ENCODE measurements at regions not wholly inside any gene's neighbourhood (a gene's known extent, or its start where the extent isn't known, plus 50 kb on each side); places are given as distances from the start of the nearest gene placed in this dataset.

GRCh38 chr5:174998131-174998730, 273.8 kb downstream of the MSX2 start:
- H3K9me1 ChIP-seq (ENCODE audit: insufficient read depth, low read length), result no peaks in the 10 kb centered on the region
- H3K4ac ChIP-seq (ENCODE audit: low read depth, low read length), result no peak overlapping the region
- no peak overlapping the region for H3K18ac ChIP-seq (ENCODE audit: low read depth, low read length)
- TF ChIP-seq CEBPB (IDR thresholded peaks at IDR 0.05; ENCODE audit: low read depth, low read length) (no peak), MAFK (IDR thresholded peaks at IDR 0.05; ENCODE audit: low read depth, low read length) (peak; percentile 47; the same call in 1 of the 2 replicates), ELK1 (IDR thresholded peaks at IDR 0.05; ENCODE audit: borderline replicate concordance, low read depth, low read length) (no peak)
- no peak overlapping the region for H3K56ac ChIP-seq (ENCODE audit: extremely low read depth, insufficient read depth, low read length)
- H2AK9ac ChIP-seq (replicated peaks; ENCODE audit: low read depth, low read length, poor library complexity), result no peak overlapping the region
- no CpG with 5 or more reads among the region's 5 CpGs for WGBS, 2 experiments (ENCODE audit: extremely low coverage in 2 of 2, insufficient read length in 1 of 2)
- no peak overlapping the region for H3K9ac ChIP-seq (ENCODE audit: low read depth, low read length)
- in situ Hi-C loops (cut with MboI; ENCODE audit: low sequenced_read_pairs), result no loop called here
- ATAC-seq (ENCODE audit: low read depth) (no peak), DNase-seq (no peak)
- no peak overlapping the region for H4K91ac ChIP-seq (ENCODE audit: insufficient read depth, low read depth, low read length)
- no peak overlapping the region for H2AFZ ChIP-seq (replicated peaks; ENCODE audit: low read length, poor library complexity)
- H3K79me1 ChIP-seq (ENCODE audit: low read depth in 1 of 2, low read length in 2 of 2), result no peaks in the 10 kb centered on the region
- intact Hi-C loops (cut with micrococcal nuclease), result no loop called here
- H3K27me3 ChIP-seq (ENCODE audit: control insufficient read depth, insufficient read depth, low read length), result no peaks in the 10 kb centered on the region
- H3K4me1 ChIP-seq (ENCODE audit: control insufficient read depth, insufficient read depth, low read length), result no peaks in the 10 kb centered on the region
- no peak overlapping the region for H3K23ac ChIP-seq (ENCODE audit: low read depth, low read length)
- CTCF ChIA-PET, result interaction anchor here (0.7 kb wide), 1 partner anchor 349 kb away, joined by 3 read pairs; no protein-coding TSS in a partner anchor
- no peak overlapping the region for H4K5ac ChIP-seq (ENCODE audit: low read depth, low read length)
- H3K9me3 ChIP-seq (ENCODE audit: control insufficient read depth, insufficient read depth, low read length), result peaks cover 2% of the 10 kb centered on the region
- no peaks in the 10 kb centered on the region for H3K36me3 ChIP-seq (ENCODE audit: control insufficient read depth, insufficient read depth, low read length)
- BruUV-seq (replicated peaks), result no TSS peak
- H4K8ac ChIP-seq (ENCODE audit: low read depth in 2 of 2, low read length in 2 of 2), result no peak overlapping the region
- no peak overlapping the region for H3K14ac ChIP-seq (replicated peaks; ENCODE audit: low read depth, low read length)
- H2BK5ac ChIP-seq (ENCODE audit: low read depth, low read length, poor library complexity, severe bottlenecking), result no peak overlapping the region
- no peak overlapping the region for H3K4me2 ChIP-seq (ENCODE audit: low read depth, low read length)
- H3K4me3 ChIP-seq (ENCODE audit: insufficient read depth, low read depth, low read length), result no peak overlapping the region
- no peak overlapping the region for H3K27ac ChIP-seq (ENCODE audit: insufficient read depth, low read length)
- no peaks in the 10 kb centered on the region for H4K20me1 ChIP-seq (ENCODE audit: insufficient read depth, low read length)
- H2BK20ac ChIP-seq (ENCODE audit: low read depth, low read length), result no peak overlapping the region
- no peak overlapping the region for H2AK5ac ChIP-seq (ENCODE audit: low read depth, low read length)
- H2BK15ac ChIP-seq (ENCODE audit: low read depth, low read length), result no peak overlapping the region
- no peak overlapping the region for H2BK120ac ChIP-seq (ENCODE audit: low read depth, low read length)
- dilution Hi-C loops (cut with HindIII; ENCODE audit: low sequenced_read_pairs, unreplicated experiment), result no loop called here
- POLR2A ChIA-PET (ENCODE audit: unreplicated experiment), result no interaction called here
